Activated CD8-positive, alpha-beta memory T cell treated with anti-CD3 and anti-CD28 coated beads, Interleukin-2, amount 10 ng/mL, durations not matched to agents 7 days and 5 days (primary cell): ENCODE measurements at regions not wholly inside any gene's neighbourhood (a gene's known extent, or its start where the extent isn't known, plus 50 kb on each side); places are given as distances from the start of the nearest gene placed in this dataset.

ENCODE experiments used
- ATAC-seq: fragments of 150-1000 bp; cut with Tn5 transposase; one replicate; pipeline ENCODE4 v1.10.0; 2021; ENCODE audit warnings: moderate library complexity
- CTCF ChIA-PET: fragments of 350-600 bp; sonication (Branson Sonifier 250); formaldehyde crosslinking; loops from one replicate; lab custom pipeline; 2021; ENCODE audit warnings: antibody characterized with exemption; lab: Charles Lee
- DNase-seq: peaks from one replicate; pipeline ENCODE4 v3.0.0-alpha.2; 2020
- H3K27ac Mint-ChIP-seq: one replicate; pipeline ENCODE4 v1.8.0; 2021; ENCODE audit warnings: mild to moderate bottlenecking, mixed read lengths
- H3K27me3 Mint-ChIP-seq: one replicate; pipeline ENCODE4 v1.8.0; 2021; ENCODE audit warnings: mixed read lengths
- H3K36me3 Mint-ChIP-seq: one replicate; pipeline ENCODE4 v1.8.0; 2021; ENCODE audit warnings: mild to moderate bottlenecking, mixed read lengths
- H3K4me1 Mint-ChIP-seq: one replicate; pipeline ENCODE4 v1.8.0; 2021; ENCODE audit warnings: mixed read lengths
- H3K4me3 Mint-ChIP-seq: one replicate; pipeline ENCODE4 v1.8.0; 2021; ENCODE audit warnings: mild to moderate bottlenecking, moderate library complexity, mixed read lengths
- H3K9me3 Mint-ChIP-seq: one replicate; pipeline ENCODE4 v1.8.0; 2022; ENCODE audit warnings: low read depth, mixed read lengths

DNA sequence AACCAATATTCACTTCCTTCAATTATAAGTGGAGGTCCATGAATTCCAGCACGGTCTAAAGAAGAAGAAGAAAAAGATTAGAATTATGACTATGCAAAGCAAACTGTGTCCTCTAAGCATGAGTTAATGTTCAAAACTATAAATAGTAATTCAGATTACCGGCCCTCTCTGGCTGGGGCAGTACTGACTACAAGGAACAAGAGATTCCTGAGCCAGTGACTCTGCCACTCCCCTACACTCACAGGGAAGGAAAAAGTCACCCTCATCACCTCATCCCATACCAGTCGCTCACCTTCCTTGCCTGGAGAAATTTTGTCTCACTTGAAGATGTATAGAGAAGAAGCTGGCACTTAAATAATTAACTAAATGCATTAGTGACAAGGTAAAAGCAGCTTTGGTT is 56.5 kb upstream of the CD302 start:
- H3K27ac Mint-ChIP-seq = no peak overlapping the region
- H3K36me3 Mint-ChIP-seq = peaks cover 22% of the 10 kb centered on the region
- CTCF ChIA-PET = no interaction called here
- peaks cover 3% of the 10 kb centered on the region for H3K4me1 Mint-ChIP-seq
- no peaks in the 10 kb centered on the region for H3K27me3 Mint-ChIP-seq
- no peak overlapping the region for H3K4me3 Mint-ChIP-seq
- no peaks in the 10 kb centered on the region for H3K9me3 Mint-ChIP-seq
- ATAC-seq (no peak), DNase-seq (no peak)

- H3K27me3 Mint-ChIP-seq = no peaks in the 10 kb centered on the region
- H3K4me3 Mint-ChIP-seq = no peak overlapping the region
- no peaks in the 10 kb centered on the region for H3K9me3 Mint-ChIP-seq
- no peak for DNase-seq
- H3K27ac Mint-ChIP-seq = no peak overlapping the region
- no peak for ATAC-seq
- CTCF ChIA-PET = no interaction called here
- no peaks in the 10 kb centered on the region for H3K4me1 Mint-ChIP-seq
- H3K36me3 Mint-ChIP-seq = peaks cover 29% of the 10 kb centered on the region
Observed at GRCh38 chr2:159853101-159853500, 55.1 kb upstream of the CD302 start.

- DNase-seq (no peak), ATAC-seq (no peak)
- Mint-ChIP-seq H3K4me3 (no peak overlapping the region), H3K4me1 (no peaks in the 10 kb centered on the region), H3K27me3 (no peaks in the 10 kb centered on the region), H3K9me3 (no peaks in the 10 kb centered on the region), H3K27ac (no peak overlapping the region), H3K36me3 (peaks cover 27% of the 10 kb centered on the region)
- CTCF ChIA-PET = no interaction called here
Observed at GRCh38 chr2:159851941-159852340, 53.9 kb upstream of the CD302 start.

GRCh38 chr2:159850789-159851188 is 52.8 kb upstream of the CD302 start:
- CTCF ChIA-PET = no interaction called here

GRCh38 chr2:159849160-159849813 is 51.3 kb upstream of the CD302 start:
- no peak overlapping the region for H3K27ac Mint-ChIP-seq
- H3K4me3 Mint-ChIP-seq = no peak overlapping the region
- H3K9me3 Mint-ChIP-seq = no peaks in the 10 kb centered on the region
- H3K4me1 Mint-ChIP-seq = no peaks in the 10 kb centered on the region
- H3K36me3 Mint-ChIP-seq = peaks cover 31% of the 10 kb centered on the region
- DNase-seq (no peak), ATAC-seq (no peak)
- no peaks in the 10 kb centered on the region for H3K27me3 Mint-ChIP-seq
- CTCF ChIA-PET = no interaction called here

More at GRCh38 chr2:159850789-159851188, 52.8 kb upstream of the CD302 start:
- no peak for ATAC-seq
- Mint-ChIP-seq H3K9me3 (no peaks in the 10 kb centered on the region), H3K27me3 (no peaks in the 10 kb centered on the region), H3K36me3 (peaks cover 27% of the 10 kb centered on the region), H3K27ac (no peak overlapping the region), H3K4me1 (no peaks in the 10 kb centered on the region), H3K4me3 (no peak overlapping the region)
- DNase-seq = no peak
